Iris pigment epithelial cell (primary cell): ENCODE measurements at regions not wholly inside any gene's neighbourhood (a gene's known extent, or its start where the extent isn't known, plus 50 kb on each side); places are given as distances from the start of the nearest gene placed in this dataset.
"Not testable (repeated sequence)": the region's sequence is repeated elsewhere in the genome, so short reads cannot be mapped to it uniquely, and the experiment has no call there.

ENCODE experiments used
- DNase-seq: peaks from one replicate; pipeline ENCODE4 v3.0.0-alpha.2; 2011; ENCODE audit warnings: low read depth

- peak; percentile 55 for DNase-seq
Measured at GRCh38 chr4:158122501-158122900, 50.3 kb downstream of the GASK1B start.

- peak; percentile 98 for DNase-seq
Measured at GRCh38 chr4:158121161-158121579, 51.7 kb downstream of the GASK1B start.

GRCh38 chr4:158120645-158121151 is 52.1 kb downstream of the GASK1B start:
- not testable (repeated sequence) for DNase-seq

DNA sequence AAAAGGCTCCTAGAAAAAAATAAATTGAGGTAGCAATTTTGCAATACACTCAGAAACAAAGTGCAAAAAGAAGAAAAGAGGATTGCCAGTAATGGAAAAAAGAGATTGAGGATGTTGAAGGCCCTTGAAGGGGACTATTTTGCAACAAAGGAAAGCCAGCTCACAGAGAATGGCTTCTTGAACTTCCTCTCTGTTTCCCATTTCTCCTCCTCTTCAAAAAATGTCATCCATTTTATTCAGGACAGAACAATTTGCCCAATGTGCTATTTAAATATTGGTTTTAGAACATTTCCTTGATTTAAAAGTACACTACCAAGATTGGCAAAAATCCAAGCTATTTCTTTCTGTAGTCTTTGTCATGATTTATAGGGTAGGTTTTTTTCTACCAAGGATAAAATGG is 60.2 kb downstream of the GASK1B start:
- DNase-seq = no peak

- peak; percentile 18 for DNase-seq
Measured at GRCh38 chr4:158111241-158111640, 61.6 kb downstream of the GASK1B start.

- DNase-seq = no peak
Measured at GRCh38 chr4:158102904-158103303, 69.9 kb downstream of the GASK1B start.

- DNase-seq = no peak
Measured at GRCh38 chr4:158099686-158100085, 73.1 kb downstream of the GASK1B start.

- DNase-seq = no peak
Measured at GRCh38 chr4:158098802-158099201, 74.0 kb downstream of the GASK1B start.

DNA sequence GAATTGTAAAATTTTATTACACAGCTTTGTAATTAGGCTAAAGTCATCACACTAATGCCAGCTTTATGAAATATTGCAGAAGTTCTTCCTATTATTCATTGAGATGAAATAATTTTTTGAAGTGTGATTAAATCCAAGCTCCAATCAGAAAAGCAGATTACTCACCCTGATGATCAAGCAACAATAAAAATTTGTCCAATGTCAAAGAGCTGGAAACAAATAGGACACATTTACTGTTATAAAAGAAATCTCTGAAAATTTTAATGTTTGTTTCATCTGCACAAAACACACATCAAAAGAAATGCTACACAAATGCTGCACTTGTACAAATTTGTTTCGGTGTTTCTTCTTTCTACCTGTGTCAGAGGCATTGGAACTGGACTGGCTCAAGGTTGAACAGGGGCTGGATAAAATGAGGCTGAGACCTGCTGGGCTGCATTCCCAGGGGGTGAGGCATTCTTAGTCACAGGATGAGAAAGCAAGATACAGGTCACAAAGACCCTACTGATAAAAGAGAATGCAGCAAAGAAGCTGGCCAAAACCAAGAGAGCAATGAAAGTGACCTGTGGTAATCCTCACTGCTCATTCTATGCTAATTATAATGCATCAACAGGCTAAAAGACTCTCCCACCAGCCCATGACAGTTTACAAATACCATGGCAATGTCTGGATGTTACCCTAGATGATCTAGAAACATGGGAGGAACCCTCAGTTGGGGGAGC is 78.3 kb downstream of the GASK1B start:
- DNase-seq = peak; percentile 75

GRCh38 chr4:158090323-158090722 is 82.5 kb downstream of the GASK1B start:
- peak; percentile 6 for DNase-seq

DNA sequence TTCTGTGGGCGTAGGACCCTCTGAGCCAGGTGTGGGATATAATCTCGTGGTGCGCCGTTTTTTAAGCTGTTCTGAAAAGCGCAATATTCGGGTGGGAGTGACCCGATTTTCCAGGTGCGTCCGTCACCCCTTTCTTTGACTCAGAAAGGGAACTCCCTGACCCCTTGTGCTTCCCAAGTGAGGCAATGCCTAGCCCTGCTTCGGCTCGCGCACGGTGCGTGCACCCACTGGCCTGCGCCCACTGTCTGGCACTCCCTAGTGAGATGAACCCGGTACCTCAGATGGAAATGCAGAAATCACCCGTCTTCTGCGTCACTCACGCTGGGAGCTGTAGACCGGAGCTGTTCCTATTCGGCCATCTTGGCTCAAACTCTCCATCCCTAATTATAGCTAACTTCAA is 82.9 kb downstream of the GASK1B start:
- not testable (repeated sequence) for DNase-seq

DNA sequence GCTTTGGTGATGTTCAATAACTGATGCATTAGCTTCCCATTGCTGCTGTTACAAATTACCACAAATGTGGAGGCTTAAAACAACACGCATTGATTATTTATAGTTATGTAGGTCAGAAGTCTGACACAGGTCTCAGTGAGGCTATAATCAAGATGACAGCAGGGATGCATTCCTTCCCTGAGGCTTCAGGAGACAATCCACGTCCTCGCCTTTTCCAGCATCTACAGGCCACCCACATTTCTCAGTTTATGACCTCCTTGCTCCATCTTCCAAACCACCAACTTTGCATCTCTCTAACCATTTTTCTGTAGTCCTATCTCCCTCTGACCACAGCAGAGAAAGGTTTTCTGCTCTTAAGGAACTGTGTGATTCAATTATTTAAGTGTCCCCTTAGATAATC is 92.5 kb downstream of the GASK1B start:
- DNase-seq = no peak

GRCh38 chr4:158079661-158080060 is 93.2 kb downstream of the GASK1B start:
- DNase-seq = no peak

DNA sequence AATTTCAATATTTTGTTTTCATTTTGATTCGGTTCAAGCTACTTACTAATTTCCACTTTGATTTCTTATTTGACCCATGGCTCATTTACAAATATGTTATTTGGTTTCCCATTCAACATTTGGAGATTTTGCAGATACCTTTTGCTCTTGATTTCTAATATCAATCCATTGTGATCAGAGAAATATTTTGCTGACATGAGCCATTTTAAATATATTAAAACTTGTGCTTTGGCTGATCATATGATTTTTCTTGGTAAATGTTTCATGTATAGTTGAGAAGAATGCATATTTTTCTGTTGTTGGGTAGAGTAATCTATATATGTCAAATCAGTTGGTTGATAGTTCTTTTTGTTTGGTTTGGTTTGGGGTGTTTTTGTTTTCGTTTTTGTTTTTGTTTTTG is 95.0 kb downstream of the GASK1B start:
- DNase-seq = no peak

GRCh38 chr4:158074851-158075250 is 98.0 kb downstream of the GASK1B start:
- no peak for DNase-seq

DNA sequence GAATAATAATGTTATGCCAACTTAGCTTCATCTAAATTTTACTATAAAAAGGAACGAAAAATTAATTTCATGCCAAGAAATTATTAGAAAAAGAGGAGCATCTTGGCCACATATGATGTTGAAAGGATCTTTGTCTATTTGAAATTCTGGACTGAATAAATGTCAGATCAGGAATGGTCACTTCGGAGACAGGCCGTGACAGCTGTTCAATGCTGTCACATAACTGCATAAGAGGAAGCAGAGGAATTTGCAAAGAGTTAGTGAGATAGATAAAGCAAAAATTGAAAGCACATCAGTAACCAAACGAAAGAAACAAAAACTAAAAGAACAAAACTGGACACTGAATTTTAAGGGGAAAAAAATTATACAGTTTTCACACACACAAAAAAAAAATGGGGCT is 100.9 kb downstream of the GASK1B start:
- DNase-seq = no peak

- peak; percentile 62 for DNase-seq
Measured at GRCh38 chr4:158068068-158068467, 104.8 kb downstream of the GASK1B start.

- DNase-seq = peak; percentile 34
Measured at GRCh38 chr4:158067646-158068045, 105.2 kb downstream of the GASK1B start.

- DNase-seq = no peak
Measured at GRCh38 chr4:158065603-158066002, 107.2 kb downstream of the GASK1B start.

DNA sequence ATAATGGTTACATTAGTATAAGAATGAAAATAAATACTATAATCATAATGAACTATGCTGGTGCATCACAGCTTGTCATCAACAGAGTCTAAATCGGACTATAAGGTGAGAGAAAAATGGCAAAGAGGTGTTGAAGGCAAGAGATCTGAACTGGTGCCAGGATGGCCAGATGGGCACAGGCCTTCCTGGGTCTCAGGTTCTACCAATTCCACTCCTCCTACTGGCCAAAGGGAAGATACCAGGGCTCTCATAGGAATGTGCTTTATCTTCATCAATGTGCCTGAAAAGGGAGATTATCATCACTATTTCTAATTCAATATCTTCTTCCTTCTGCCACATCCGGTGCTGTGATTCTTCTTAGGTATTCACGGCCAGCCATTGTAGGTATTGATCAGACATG is 107.6 kb downstream of the GASK1B start:
- DNase-seq = no peak

DNA sequence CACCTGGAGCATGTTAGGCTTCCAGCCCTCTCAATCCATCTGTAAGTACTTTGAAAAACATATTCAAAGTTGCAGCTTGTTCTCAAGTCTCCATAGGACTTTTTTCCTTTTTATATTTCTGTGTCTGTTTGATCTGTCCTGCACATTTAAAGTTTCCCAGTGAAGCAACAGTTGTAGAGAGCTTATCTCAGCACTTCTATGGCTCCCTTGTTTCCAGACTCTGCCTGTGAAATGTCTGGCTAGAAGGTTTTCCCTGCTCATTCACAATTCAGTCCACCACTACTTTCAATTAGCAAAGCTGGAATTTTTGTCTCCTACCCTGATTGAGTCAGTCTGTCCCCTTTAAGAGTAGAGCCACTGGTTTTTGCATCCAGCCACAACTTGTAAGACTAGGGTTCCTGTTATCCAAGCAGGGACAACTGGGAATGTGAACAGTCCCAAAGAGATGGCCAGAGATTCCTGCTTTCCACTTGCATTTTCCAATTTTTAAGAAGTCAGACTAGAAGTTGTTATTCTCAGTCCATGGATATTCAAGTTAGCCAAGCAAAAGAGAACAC is 116.1 kb downstream of the GASK1B start:
- no peak for DNase-seq

GRCh38 chr4:158055668-158056067 is 117.2 kb downstream of the GASK1B start:
- no peak for DNase-seq

DNA sequence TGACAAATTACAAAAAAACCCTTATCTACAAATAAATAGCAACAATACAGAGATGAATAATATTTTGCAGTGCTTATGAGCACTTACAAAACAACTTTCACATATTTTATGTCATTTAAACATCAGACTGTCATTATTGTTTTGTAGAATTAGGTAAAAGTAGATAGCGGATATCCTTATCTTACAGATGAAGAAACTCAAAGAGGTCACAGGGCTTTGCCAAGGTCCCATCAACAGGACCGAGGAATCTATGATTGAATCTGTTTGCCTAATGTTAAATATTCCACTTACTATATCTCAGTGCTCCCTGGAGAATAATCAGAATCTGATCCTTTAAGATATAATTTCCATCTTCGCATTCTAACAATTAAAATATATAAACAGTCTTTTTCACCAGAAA is 119.0 kb downstream of the GASK1B start:
- DNase-seq = no peak

DNA sequence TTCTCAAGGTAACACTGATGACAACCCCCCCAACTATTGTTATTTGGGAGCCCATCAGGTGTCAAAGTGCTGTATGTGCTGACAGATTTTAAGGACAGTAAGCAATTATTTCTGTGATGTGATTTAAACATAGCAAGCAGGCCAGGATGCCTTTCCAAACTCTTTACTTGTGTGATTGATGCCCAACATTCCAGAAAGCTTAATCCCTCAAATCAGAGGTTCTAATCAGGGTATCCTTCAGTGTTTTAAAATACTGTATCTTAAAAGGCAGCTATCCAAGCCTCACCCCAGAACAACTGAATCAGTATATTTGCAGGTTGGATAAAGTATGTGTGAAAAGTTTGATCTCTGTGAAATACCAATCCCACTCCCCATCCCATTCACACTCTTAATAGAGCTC is 119.7 kb downstream of the GASK1B start:
- no peak for DNase-seq
